ENCODE measurements at regions not wholly inside any gene's neighbourhood (a gene's known extent, or its start where the extent isn't known, plus 50 kb on each side); places are given as distances from the start of the nearest gene placed in this dataset.

DNA sequence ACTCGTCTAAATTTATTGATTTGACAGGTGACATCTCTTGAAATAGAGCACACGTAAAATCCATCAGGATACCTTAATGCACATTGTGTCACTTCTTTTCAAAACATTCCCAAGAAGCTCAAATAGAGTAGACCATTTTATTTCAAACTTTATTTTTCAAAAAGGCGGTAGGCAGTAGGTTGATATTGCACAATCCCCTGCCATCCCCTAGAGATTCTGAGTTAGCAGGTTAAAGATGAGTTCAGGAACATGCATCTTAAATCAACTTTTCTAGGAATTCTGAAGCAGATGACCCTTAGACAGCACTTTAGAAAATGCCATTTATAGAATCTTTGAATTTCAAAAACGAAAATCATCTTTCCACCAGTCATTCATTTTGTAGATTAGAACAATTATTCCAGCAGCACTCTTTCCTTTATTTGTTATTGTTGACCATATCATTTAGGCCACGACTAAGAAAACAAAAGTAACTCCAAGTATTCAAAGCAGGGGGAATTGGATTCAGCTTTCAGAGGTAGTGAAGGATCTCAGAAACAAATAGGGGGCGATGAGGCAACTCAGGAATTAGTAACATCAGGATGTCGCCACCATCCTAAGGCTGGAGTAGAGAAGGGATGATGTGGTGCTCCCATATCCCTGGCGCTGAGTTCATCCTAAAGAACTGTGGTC, 198.2 kb upstream of the MCTP2 start:
- H3K4me3 Mint-ChIP-seq (ENCODE audit: unreplicated experiment), result no peak overlapping the region
- peak; percentile 5 for FAIRE-seq

DNA sequence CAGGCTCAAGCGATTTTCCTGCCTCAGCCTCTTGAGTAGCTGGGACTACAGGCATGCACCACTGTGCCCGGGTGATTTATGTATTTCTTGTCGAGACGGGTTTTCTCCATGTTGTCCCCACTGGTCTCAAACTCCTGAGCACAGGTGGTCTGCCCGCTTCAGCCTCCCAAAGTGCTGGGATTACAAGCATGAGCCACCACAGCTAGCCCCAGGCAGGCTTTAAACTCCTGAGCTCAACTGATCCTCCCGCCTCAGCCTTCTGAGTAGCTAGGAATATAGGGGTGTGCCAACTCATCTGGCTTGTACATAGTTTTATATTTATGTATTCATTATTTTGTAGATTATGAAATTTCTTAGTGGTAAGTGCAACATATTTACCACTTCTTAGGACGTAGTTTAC, 198.8 kb upstream of the MCTP2 start:
- no peaks in the 10 kb centered on the region for H3K36me3 Mint-ChIP-seq (ENCODE audit: low read depth, unreplicated experiment)

More for the DNA sequence above, 198.2 kb upstream of the MCTP2 start:
- Histone ChIP-seq H3K27ac (ENCODE audit: low read depth, low read length) (no peak overlapping the region), H3K27me3 (ENCODE audit: insufficient read depth, low read length) (no peaks in the 10 kb centered on the region), H3K4me1 (ENCODE audit: insufficient read depth, low read length) (no peaks in the 10 kb centered on the region), H2AFZ (ENCODE audit: low read depth, low read length) (no peak overlapping the region), H4K20me1 (ENCODE audit: insufficient read depth, low read length) (no peaks in the 10 kb centered on the region), H3K9me3 (ENCODE audit: insufficient read depth, low read depth, low read length) (no peaks in the 10 kb centered on the region), H3K79me2 (ENCODE audit: insufficient read depth, low read length) (no peaks in the 10 kb centered on the region), H3K36me3 (ENCODE audit: insufficient read depth, low read length) (no peaks in the 10 kb centered on the region), H3K4me2 (ENCODE audit: low read length) (no peak overlapping the region), H3K9ac (ENCODE audit: low read length) (no peak overlapping the region), H3K4me3 (ENCODE audit: insufficient read depth, low read depth, low read length) (no peak overlapping the region)
- no peak for TF ChIP-seq EZH2 (IDR thresholded peaks at IDR 0.05; ENCODE audit: insufficient read depth, low read length)
- TF ChIP-seq, protein P1, sequence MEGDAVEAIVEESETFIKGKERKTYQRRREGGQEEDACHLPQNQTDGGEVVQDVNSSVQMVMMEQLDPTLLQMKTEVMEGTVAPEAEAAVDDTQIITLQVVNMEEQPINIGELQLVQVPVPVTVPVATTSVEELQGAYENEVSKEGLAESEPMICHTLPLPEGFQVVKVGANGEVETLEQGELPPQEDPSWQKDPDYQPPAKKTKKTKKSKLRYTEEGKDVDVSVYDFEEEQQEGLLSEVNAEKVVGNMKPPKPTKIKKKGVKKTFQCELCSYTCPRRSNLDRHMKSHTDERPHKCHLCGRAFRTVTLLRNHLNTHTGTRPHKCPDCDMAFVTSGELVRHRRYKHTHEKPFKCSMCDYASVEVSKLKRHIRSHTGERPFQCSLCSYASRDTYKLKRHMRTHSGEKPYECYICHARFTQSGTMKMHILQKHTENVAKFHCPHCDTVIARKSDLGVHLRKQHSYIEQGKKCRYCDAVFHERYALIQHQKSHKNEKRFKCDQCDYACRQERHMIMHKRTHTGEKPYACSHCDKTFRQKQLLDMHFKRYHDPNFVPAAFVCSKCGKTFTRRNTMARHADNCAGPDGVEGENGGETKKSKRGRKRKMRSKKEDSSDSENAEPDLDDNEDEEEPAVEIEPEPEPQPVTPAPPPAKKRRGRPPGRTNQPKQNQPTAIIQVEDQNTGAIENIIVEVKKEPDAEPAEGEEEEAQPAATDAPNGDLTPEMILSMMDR (IDR thresholded peaks at IDR 0.05; ENCODE audit: insufficient read depth, low read depth, low read length), result no peak
- H3K27ac Mint-ChIP-seq (ENCODE audit: unreplicated experiment), result no peak overlapping the region
- no peaks in the 10 kb centered on the region for H3K36me3 Mint-ChIP-seq (ENCODE audit: low read depth, unreplicated experiment)
- H3K9me3 Mint-ChIP-seq (ENCODE audit: unreplicated experiment), result no peaks in the 10 kb centered on the region
- no peak for DNase-seq (ENCODE audit: low read depth)
- H3K27me3 Mint-ChIP-seq (ENCODE audit: low read depth, unreplicated experiment), result peaks cover 3% of the 10 kb centered on the region
- peaks cover 2% of the 10 kb centered on the region for H3K4me1 Mint-ChIP-seq (ENCODE audit: low read depth, unreplicated experiment)

DNA sequence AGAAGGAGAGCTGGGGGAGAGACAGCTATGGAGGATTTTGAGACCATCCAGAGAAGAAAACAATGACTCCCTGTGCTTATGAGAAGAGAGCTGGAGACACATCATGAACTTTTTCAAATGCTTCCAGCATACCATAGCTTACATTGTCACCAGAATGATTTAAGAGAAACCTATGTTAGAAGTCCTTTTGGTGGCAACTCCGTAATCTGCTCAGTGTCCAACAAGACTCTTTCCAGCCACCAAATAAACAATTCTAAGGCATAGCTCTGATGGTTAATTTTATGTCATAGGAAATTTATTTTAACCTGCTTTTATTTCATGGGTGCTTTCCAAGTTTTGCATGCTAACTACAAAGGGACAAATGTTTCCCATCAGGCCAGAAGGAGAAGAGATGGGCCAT, 200.3 kb upstream of the MCTP2 start:
- H3K4me2 ChIP-seq (ENCODE audit: low read length), result no peak overlapping the region
- no peak for TF ChIP-seq EZH2 (IDR thresholded peaks at IDR 0.05; ENCODE audit: insufficient read depth, low read length)
- TF ChIP-seq, protein P1 (IDR thresholded peaks at IDR 0.05; ENCODE audit: insufficient read depth, low read depth, low read length), result no peak

More for the DNA sequence above, 198.8 kb upstream of the MCTP2 start:
- FAIRE-seq (no peak), DNase-seq (ENCODE audit: low read depth) (no peak)
- Histone ChIP-seq H2AFZ (ENCODE audit: low read depth, low read length) (no peak overlapping the region), H3K9me3 (ENCODE audit: insufficient read depth, low read depth, low read length) (no peaks in the 10 kb centered on the region), H3K27me3 (ENCODE audit: insufficient read depth, low read length) (no peaks in the 10 kb centered on the region), H3K79me2 (ENCODE audit: insufficient read depth, low read length) (no peaks in the 10 kb centered on the region), H3K4me1 (ENCODE audit: insufficient read depth, low read length) (no peaks in the 10 kb centered on the region), H3K4me2 (ENCODE audit: low read length) (no peak overlapping the region), H3K9ac (ENCODE audit: low read length) (no peak overlapping the region), H3K27ac (ENCODE audit: low read depth, low read length) (no peak overlapping the region), H3K4me3 (ENCODE audit: insufficient read depth, low read depth, low read length) (no peak overlapping the region), H4K20me1 (ENCODE audit: insufficient read depth, low read length) (no peaks in the 10 kb centered on the region), H3K36me3 (ENCODE audit: insufficient read depth, low read length) (no peaks in the 10 kb centered on the region)
- Mint-ChIP-seq H3K9me3 (ENCODE audit: unreplicated experiment) (no peaks in the 10 kb centered on the region), H3K27me3 (ENCODE audit: low read depth, unreplicated experiment) (peaks cover 3% of the 10 kb centered on the region), H3K4me1 (ENCODE audit: low read depth, unreplicated experiment) (peaks cover 3% of the 10 kb centered on the region), H3K4me3 (ENCODE audit: unreplicated experiment) (no peak overlapping the region), H3K27ac (ENCODE audit: unreplicated experiment) (no peak overlapping the region)
- TF ChIP-seq EZH2 (IDR thresholded peaks at IDR 0.05; ENCODE audit: insufficient read depth, low read length), result no peak
- TF ChIP-seq, protein P1 (IDR thresholded peaks at IDR 0.05; ENCODE audit: insufficient read depth, low read depth, low read length), result no peak

More for the DNA sequence above, 200.3 kb upstream of the MCTP2 start:
- Histone ChIP-seq H4K20me1 (ENCODE audit: insufficient read depth, low read length) (no peaks in the 10 kb centered on the region), H3K36me3 (ENCODE audit: insufficient read depth, low read length) (no peaks in the 10 kb centered on the region), H3K4me1 (ENCODE audit: insufficient read depth, low read length) (peaks cover 7% of the 10 kb centered on the region), H3K79me2 (ENCODE audit: insufficient read depth, low read length) (no peaks in the 10 kb centered on the region), H2AFZ (ENCODE audit: low read depth, low read length) (no peak overlapping the region), H3K27ac (ENCODE audit: low read depth, low read length) (no peak overlapping the region), H3K27me3 (ENCODE audit: insufficient read depth, low read length) (no peaks in the 10 kb centered on the region), H3K4me3 (ENCODE audit: insufficient read depth, low read depth, low read length) (no peak overlapping the region), H3K9ac (ENCODE audit: low read length) (no peak overlapping the region), H3K9me3 (ENCODE audit: insufficient read depth, low read depth, low read length) (no peaks in the 10 kb centered on the region)
- no peak for DNase-seq (ENCODE audit: low read depth)
- no peak for FAIRE-seq
- Mint-ChIP-seq H3K27ac (ENCODE audit: unreplicated experiment) (no peak overlapping the region), H3K4me3 (ENCODE audit: unreplicated experiment) (no peak overlapping the region), H3K36me3 (ENCODE audit: low read depth, unreplicated experiment) (no peaks in the 10 kb centered on the region), H3K9me3 (ENCODE audit: unreplicated experiment) (no peaks in the 10 kb centered on the region), H3K27me3 (ENCODE audit: low read depth, unreplicated experiment) (peaks cover 3% of the 10 kb centered on the region), H3K4me1 (ENCODE audit: low read depth, unreplicated experiment) (peaks cover 17% of the 10 kb centered on the region)
